22Rv1 (cell line): ENCODE measurements at regions not wholly inside any gene's neighbourhood (a gene's known extent, or its start where the extent isn't known, plus 50 kb on each side); places are given as distances from the start of the nearest gene placed in this dataset.

ENCODE experiments used
- H3K27ac ChIP-seq: fragments of 450-650 bp; 2 replicates; pipeline ENCODE4 v1.5.1; 2017
- CTCF ChIP-seq: fragments of 450-650 bp; IDR thresholded peaks from 2 replicates; pipeline ENCODE4 v1.5.1; 2017; ENCODE audit warnings: mild to moderate bottlenecking
- ZFX ChIP-seq: fragments of 450-650 bp; IDR thresholded peaks from 2 replicates; pipeline ENCODE4 v1.6.1; 2017; ENCODE audit warnings: antibody characterized with exemption, borderline replicate concordance

- no peak for TF ChIP-seq ZFX
- no peak for TF ChIP-seq CTCF
These were observed 323.5 kb upstream of the TANK start for GRCh38 chr2:160836755-160837154.

GRCh38 chr2:160837416-160837815 is 322.8 kb upstream of the TANK start:
- H3K27ac ChIP-seq, result no peak overlapping the region
- TF ChIP-seq ZFX (no peak), CTCF (no peak)

More at GRCh38 chr2:160836755-160837154, 323.5 kb upstream of the TANK start:
- H3K27ac ChIP-seq, result no peak overlapping the region

- H3K27ac ChIP-seq, result no peak overlapping the region
- TF ChIP-seq ZFX, result no peak
- no peak for TF ChIP-seq CTCF
These were observed 322.1 kb upstream of the TANK start for GRCh38 chr2:160838147-160838546.

- H3K27ac ChIP-seq, result no peak overlapping the region
- no peak for TF ChIP-seq ZFX
- TF ChIP-seq CTCF, result no peak
These were observed 321.5 kb upstream of the TANK start for GRCh38 chr2:160838691-160839090.

- H3K27ac ChIP-seq, result no peak overlapping the region
- no peak for TF ChIP-seq CTCF
- no peak for TF ChIP-seq ZFX
These were observed 317.9 kb upstream of the TANK start for GRCh38 chr2:160842286-160842685.

- TF ChIP-seq ZFX (no peak), CTCF (no peak)
- no peak overlapping the region for H3K27ac ChIP-seq
These were observed 301.1 kb upstream of the TANK start for GRCh38 chr2:160859096-160859495.

- TF ChIP-seq ZFX, result no peak
- no peak for TF ChIP-seq CTCF
These were observed 298.0 kb upstream of the TANK start for GRCh38 chr2:160862226-160862625.

More at GRCh38 chr2:160862226-160862625, 298.0 kb upstream of the TANK start:
- no peak overlapping the region for H3K27ac ChIP-seq
